GM18517 (cell line): ENCODE measurements at regions not wholly inside any gene's neighbourhood (a gene's known extent, or its start where the extent isn't known, plus 50 kb on each side); places are given as distances from the start of the nearest gene placed in this dataset.
"Not testable (repeated sequence)": the region's sequence is repeated elsewhere in the genome, so short reads cannot be mapped to it uniquely, and the experiment has no call there.

Experiments used
- ATAC-seq: cut with Tn5 transposase; IDR thresholded peaks from one replicate; pipeline ENCODE4 v1.9.1; 2021; ENCODE audit warnings: mild to moderate bottlenecking, moderate library complexity; ENCODE audit not compliant: unreplicated experiment

- no peak for ATAC-seq
Observed at GRCh38 chr19:28700176-28700575, 512.8 kb downstream of the UQCRFS1 start.

DNA sequence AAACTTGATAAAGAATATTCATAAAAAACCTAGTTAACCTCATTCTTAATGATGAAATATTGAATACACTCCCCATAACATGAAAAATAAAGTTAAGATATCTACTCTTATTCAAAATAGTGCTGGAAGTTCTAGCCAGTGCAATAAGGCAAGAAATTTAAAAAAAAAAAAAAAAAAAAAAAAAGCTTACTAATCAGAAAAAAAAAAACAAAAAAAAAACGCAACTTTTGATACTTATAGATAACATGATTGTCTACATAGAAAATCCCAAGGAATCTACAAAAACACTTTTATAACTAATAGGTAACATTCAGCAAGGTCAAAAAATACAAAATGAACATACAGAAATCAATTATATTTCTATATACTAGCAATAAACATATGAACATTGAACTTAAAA, 515.6 kb downstream of the UQCRFS1 start:
- no peak for ATAC-seq

GRCh38 chr19:28694812-28695211, 518.1 kb downstream of the UQCRFS1 start:
- ATAC-seq = no peak

DNA sequence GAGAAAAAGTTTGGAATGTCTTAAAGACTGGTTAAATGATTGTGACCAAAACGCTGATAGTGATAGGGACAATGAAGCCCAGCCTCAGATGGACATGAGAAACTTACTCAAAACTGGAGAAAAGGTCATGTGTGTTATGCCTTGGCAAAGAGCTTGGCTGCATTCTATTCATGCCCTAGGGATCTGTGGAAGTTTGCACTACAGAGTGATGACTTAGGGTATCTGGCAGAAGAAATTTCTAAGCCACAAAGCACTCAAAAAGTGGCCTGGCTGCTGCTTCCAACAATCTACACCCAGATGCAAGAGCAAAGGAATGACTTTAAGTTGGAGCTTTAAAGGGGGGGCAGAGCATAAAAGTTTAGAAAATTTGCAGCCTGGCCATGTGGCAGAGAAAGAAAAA, 521.3 kb downstream of the UQCRFS1 start:
- ATAC-seq = no peak

DNA sequence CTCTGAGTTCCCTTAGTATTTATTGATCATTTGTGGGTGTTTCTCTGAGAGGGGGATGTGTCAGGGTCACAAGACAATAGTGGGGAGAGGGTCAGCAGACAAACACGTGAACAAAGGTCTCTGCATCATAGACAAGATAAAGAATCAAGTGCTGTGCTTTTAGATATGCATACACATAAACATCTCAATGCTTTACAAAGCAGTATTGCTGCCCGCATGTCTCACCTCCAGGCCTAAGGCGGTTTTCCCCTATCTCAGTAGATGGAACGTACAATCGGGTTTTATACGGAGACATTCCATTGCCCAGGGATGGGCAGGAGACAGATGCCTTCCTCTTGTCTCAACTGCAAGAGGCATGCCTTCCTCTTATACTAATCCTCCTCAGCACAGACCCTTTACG, 523.5 kb downstream of the UQCRFS1 start:
- not testable (repeated sequence) for ATAC-seq

DNA sequence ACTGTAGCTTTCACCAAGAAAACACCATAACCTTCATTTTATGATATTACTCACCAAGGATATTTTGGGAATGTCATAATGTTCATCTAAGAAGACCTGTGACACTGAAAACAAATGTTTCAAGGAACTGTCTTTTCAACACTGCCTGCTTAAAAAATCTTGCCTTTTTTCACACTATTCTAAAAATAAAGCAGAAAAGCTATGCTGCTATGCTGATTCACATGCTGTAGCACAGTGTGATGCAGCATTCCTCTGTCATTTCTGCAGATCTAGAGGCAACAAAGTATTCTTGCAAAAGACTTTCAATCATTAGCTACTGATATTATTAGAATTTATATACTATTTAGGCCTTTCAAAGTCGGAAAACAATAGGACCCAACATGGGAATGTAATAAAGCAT, 525.7 kb downstream of the UQCRFS1 start:
- no peak for ATAC-seq

DNA sequence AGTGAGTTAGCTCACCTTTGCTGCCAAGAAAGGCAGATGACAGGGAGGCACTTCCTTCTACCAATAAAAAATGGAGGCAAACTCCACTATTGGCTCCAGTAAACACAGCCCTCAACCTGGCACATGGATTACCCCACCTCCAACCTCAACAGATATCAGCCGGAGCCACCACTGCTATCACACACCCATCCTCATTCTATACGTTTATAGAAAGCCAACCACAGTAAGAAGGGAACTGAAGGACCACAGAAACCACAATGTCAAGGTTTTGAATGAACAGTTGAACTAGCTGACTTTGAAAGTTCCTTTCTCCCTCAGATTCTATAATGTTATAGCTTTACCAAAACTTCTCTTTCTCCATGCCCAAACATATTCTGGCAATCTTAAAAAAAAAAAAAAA, 526.2 kb downstream of the UQCRFS1 start:
- no peak for ATAC-seq

- no peak for ATAC-seq
Observed at GRCh38 chr19:28685802-28686201, 527.1 kb downstream of the UQCRFS1 start.

DNA sequence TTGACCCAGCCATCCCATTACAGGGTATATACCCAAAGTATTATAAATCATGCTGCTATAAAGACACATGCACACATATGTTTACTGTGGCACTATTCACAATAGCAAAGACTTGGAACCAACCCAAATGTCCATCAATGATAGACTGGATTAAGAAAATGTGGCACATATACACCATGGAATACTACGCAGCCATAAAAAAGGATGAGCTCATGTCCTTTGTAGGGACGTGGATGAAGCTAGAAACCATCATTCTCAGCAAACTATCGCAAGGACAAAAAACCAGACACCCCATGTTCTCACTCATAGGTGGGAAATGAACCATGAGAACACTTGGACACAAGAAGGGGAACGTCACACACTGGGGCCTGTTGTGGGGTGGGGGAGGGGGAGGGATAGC, 527.9 kb downstream of the UQCRFS1 start:
- not testable (repeated sequence) for ATAC-seq

DNA sequence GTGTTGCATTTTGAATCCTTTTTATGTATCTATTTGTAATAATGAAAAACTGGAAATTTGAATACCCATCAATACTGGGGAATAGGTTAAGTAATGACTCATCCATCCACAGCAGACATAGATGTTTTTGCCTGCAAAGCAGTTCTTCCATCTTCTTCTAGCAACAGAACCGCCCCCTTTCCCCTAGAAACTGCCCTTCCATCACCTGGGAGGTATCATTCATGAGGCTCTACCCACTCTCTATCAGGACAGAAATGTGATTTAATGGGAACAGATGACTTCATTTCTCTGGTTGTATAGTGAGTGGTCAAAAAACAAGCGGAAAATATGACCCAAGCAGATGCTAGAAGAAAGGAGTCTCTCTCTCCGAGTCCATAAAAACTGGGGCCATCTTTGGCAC, 532.8 kb downstream of the UQCRFS1 start:
- no peak for ATAC-seq

GRCh38 chr19:28670836-28671235, 542.1 kb downstream of the UQCRFS1 start:
- ATAC-seq = no peak

DNA sequence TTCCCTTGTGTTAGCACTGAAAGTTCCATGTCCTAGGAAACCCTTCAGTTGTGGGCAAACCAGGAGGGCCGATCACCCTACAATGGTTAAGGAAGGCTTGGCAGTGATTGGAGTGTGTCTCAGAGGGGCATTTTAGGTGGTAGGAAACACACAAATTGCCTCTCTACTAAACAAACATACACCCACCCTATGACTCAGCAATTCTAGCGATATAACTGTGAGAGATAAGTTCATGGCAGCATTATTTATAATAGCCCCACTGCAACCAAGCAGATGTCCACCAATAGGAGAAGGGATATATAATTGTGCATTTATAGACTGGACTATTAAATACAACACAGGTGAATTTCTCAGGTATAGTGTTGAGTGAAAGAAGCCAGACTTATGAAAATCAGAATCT, 543.1 kb downstream of the UQCRFS1 start:
- no peak for ATAC-seq

DNA sequence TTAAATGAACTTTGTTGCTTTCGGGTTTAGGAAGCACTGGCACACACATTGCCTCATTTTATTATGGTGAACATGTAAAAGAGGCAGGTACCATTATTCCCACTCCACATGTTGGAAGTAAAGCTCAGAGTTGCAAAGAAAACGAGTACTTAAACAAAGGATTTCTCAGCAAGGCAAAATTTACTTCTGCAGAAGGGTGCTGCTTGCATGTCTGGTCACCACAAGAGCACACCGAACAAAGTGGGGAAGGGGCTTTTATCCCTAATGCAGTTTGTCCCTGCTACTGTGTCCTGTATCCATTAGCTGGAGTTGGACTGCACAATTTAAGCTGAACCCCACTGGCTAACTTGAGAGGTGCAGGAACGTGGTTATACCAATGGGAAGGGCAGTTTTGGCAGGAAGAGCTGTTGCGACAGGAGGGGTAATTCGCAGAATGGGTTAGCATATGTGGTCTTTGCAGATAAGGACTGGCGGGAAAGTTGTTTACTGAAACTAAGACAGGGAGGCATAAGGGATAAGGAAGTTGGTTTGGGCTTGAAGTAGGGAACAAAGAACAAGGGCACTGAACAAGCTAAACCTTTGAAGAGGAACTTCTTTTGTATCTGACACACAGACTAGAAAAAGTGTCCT, 545.5 kb downstream of the UQCRFS1 start:
- no peak for ATAC-seq

DNA sequence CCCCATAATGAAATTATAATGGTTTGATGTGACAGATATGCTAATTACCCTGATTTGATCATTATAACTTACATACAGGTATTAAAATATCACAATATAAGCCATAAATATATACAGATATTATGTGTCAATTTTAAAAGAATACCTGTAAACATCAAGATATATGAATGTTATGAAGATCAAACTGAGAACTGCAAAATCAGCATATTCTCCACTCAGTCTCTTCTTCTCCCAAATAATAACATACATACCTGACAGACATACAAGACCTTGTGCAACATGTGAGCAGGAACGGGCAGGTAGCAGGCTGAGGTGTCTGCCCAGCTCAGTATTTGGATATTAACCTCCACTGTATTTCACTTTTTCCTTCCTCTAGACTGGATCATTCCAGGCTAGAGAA, 547.2 kb downstream of the UQCRFS1 start:
- no peak for ATAC-seq

DNA sequence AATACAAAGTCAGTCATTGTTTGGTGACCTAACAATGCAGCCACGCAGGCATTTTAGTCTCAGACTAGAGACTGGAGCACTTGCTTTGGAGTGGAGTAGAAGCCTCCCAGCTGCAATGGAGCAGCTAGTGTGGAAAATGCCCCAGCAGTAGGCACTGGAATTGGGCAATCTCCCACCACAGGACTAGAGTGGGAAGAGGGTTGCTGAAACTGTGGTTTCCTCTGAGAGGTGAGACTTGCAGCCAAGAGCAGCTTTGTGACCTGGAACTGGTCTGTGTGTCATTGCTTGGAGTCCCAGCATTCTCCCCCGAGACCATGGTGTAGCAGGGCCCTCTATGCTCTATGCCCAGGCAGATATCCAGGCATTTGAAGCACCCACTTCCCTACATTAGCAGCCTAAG, 556.3 kb downstream of the UQCRFS1 start:
- no peak for ATAC-seq

- ATAC-seq = no peak
Observed at GRCh38 chr19:28655054-28655453, 557.9 kb downstream of the UQCRFS1 start.

- ATAC-seq = no peak
Observed at GRCh38 chr19:28652765-28653164, 560.2 kb downstream of the UQCRFS1 start.

DNA sequence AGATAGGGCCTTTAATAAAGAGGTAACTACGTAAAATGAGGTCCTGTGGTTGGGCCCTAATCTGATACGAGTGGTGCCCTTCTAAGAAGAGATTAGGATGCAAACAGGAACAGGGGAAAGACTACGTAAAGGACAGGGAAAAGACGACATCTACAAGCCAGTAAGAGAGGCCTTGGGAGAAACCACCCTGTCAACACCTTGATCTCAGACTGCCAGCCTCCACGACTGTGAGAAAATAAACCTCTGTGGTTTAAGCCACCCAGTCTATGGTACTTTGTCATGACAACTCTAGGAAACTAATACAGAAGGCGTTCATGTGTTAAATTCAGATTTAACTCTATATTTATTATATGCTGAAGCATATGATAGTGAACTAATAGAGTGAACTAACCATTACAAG, 566.3 kb downstream of the UQCRFS1 start:
- ATAC-seq = no peak

DNA sequence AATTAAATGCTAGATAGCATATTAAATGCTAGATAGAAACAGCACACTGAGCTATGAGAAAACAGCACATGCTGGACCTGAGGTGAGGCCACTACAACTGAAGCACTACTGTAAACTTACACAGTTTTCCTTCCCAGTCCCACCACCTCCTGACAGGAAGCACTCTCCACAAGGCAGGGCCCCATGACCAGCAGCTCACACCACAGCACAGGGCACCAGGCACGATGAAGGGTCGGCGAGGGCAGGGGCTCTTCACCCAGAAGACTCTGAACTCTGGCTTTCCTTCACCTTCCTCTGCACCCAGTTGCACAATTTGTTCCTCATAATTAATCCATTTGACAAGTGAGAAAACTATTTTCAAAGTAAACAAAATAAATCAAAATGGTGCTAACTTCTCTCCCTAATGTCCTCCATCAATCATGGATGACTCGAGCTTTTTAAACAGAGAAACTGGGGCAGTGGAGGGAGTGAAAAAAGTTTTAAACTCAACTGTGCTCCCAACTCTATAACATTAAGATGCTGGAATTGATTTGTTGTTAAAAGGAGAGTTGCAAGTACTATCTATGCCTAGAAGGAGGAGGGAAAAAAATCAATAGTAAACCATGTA, 568.7 kb downstream of the UQCRFS1 start:
- no peak for ATAC-seq

DNA sequence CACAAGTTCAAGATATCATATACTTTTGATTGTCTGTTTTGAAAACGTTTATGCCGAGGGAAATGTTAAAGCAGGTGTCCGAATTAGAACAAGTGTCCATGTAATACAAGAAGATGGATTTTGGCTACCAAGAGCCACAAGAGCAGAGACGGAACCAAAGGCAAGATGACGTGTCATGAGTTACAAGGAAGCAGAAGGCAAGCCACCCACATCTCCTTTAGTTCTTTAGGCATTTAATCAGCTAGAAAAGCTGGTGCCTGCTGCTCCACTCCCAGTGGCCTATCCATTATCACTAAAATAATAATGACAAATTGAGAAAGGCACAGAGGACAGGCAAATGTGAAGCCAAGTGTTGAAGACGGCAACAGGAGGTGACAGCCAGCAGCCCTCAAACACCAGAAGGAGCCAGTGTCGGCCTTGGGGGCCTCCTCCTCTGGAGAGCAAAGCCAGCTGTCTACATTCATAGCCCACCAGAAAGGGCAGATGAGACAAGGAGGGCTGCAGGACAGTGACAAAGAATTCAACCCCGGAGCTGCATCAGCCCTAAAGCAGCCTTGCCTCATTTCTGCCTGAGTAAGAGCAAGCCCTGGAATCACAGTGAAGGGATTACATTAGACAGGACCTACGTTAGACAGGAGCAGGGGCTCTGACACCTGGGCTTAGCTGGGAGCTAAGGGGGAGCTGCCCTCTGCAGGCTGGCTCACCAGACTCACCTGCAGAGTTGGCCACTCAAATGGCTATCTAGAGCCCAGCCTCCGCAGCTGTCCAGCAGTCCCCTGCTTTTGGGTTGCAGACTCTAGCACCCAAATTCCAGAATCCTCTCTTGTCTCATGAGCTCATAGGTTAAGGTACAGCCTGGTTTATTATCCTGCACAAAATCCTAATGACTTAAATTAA, 569.9 kb downstream of the UQCRFS1 start:
- ATAC-seq = no peak

DNA sequence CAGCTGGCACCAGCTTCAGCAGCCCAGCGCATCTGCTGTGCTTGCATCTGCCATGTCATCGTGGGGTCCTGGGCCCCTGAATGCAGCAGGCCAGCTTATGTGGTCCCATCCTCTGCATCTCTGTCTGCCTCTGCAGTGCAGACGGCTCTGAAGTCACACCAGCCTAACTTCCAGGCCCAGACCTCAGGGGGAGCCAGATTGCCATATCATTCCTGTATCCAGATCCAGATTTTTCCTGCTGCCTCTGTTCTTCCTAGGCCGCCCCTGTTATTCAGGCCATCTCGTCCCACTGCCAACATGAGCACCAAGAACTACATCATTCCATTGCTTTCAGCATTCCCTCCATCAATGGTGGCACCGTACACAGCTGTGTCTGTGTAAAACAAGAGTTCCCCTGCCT, 571.6 kb downstream of the UQCRFS1 start:
- no peak for ATAC-seq

DNA sequence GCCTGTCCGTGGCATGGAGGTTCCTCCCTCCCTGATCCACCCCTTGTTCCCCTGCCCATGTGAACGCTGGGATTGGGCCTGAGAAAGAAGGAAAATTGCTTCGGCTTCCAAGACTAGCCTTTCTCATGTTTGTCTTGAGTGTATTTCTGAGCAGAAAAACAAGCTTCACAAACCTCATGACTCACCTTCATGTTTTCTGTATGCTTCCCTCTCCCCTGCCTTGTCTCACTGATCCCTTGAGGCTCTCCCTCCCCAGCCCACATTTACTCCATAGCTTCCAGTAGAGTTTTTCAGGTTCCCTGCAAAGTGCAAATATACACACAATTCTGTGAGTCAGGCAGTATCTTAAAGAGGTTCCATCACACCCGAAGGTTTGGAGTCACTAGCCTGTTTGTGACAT, 572.4 kb downstream of the UQCRFS1 start:
- no peak for ATAC-seq
